ENCODE measurements at regions not wholly inside any gene's neighbourhood (a gene's known extent, or its start where the extent isn't known, plus 50 kb on each side); places are given as distances from the start of the nearest gene placed in this dataset.

DNA sequence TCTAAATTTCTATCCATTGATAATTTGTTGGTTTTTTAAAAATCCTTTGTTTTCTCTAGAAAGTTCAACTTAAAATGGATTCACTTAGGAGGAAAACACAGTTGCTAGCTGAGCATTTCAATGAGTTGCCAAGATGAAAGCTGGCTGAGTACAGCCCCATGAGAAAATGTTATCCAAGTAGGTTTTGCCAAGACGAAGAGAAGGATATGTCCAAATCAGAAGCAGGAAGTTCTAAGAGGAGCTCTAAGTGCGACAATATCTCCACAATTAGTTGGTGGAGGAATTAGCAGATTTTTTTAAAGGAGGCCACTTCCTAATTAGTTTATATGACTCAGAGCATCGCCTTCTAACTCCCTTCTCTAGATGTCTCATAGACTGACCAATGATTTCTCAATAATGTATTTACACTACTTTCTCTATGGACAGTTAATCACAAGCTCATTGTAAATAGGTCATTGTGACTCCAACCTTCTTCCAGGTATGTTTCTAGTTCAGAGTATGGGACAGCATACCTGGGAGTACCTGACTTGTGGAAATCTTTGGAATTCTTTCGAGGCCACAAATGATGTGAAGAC, 873.3 kb upstream of the SOX9 start:
- no peak for TF ChIP-seq RFX5 (IDR thresholded peaks at IDR 0.05; ENCODE audit: borderline replicate concordance, low read depth, low read length)
- no peak for TF ChIP-seq KDM5A (IDR thresholded peaks at IDR 0.05; ENCODE audit: low read length)
- no peak for TF ChIP-seq RNF2 (IDR thresholded peaks at IDR 0.05; ENCODE audit: borderline replicate concordance, low read depth, low read length, missing control alignments, poor library complexity, severe bottlenecking)
- TF ChIP-seq HDAC2 (IDR thresholded peaks at IDR 0.05; ENCODE audit: borderline replicate concordance in 1 of 2, low read depth in 2 of 2, low read length in 2 of 2) = no peak
- TF ChIP-seq PHF8 (conservative IDR thresholded peaks at IDR 0.05; ENCODE audit: low read depth, low read length) = no peak
- TF ChIP-seq CTCF (IDR thresholded peaks at IDR 0.05; ENCODE audit: control extremely low read depth in 1 of 3, insufficient read depth in 1 of 3, low read depth in 1 of 3, low read length in 3 of 3) = no peak
- TF ChIP-seq POLR2AphosphoS5 (IDR thresholded peaks at IDR 0.05; ENCODE audit: low read depth, low read length) = no peak
- no peak for TF ChIP-seq RAD21 (IDR thresholded peaks at IDR 0.05 in 1 of 2, conservative IDR thresholded peaks at IDR 0.05 in 1 of 2; ENCODE audit: low read depth in 2 of 2, low read length in 2 of 2)
- no peak for TF ChIP-seq CHD2 (IDR thresholded peaks at IDR 0.05; ENCODE audit: low read length)
- no peak for TF ChIP-seq NRF1 (IDR thresholded peaks at IDR 0.05; ENCODE audit: low read depth, low read length)
- no peak for TF ChIP-seq POLR2A (IDR thresholded peaks at IDR 0.05; ENCODE audit: control extremely low read depth in 1 of 2, low read depth in 2 of 2, low read length in 2 of 2)
- TF ChIP-seq SP1 (IDR thresholded peaks at IDR 0.05; ENCODE audit: low read depth, low read length) = no peak
- no peak for TF ChIP-seq CEBPB (IDR thresholded peaks at IDR 0.05; ENCODE audit: low read depth, low read length)
